AG09309 (cell line): ENCODE measurements at regions not wholly inside any gene's neighbourhood (a gene's known extent, or its start where the extent isn't known, plus 50 kb on each side); places are given as distances from the start of the nearest gene placed in this dataset.

Source experiments
- DNase-seq: peaks from one replicate; pipeline ENCODE4 v3.0.0-alpha.2; 2010; ENCODE audit warnings: low read depth
- H3K4me3 ChIP-seq: 2 replicates; pipeline ENCODE4 v1.5.1; 2011; ENCODE audit warnings: mild to moderate bottlenecking, low read depth, low read length, moderate library complexity; ENCODE audit not compliant: control insufficient read depth
- TF ChIP-seq, protein P1 (sequence below): IDR thresholded peaks from 2 replicates; pipeline ENCODE4 v1.5.1; 2011; ENCODE audit warnings: mild to moderate bottlenecking, low read depth, low read length, inconsistent platforms; ENCODE audit not compliant: insufficient read depth, control insufficient read depth; ENCODE audit errors: missing control alignments

DNA sequence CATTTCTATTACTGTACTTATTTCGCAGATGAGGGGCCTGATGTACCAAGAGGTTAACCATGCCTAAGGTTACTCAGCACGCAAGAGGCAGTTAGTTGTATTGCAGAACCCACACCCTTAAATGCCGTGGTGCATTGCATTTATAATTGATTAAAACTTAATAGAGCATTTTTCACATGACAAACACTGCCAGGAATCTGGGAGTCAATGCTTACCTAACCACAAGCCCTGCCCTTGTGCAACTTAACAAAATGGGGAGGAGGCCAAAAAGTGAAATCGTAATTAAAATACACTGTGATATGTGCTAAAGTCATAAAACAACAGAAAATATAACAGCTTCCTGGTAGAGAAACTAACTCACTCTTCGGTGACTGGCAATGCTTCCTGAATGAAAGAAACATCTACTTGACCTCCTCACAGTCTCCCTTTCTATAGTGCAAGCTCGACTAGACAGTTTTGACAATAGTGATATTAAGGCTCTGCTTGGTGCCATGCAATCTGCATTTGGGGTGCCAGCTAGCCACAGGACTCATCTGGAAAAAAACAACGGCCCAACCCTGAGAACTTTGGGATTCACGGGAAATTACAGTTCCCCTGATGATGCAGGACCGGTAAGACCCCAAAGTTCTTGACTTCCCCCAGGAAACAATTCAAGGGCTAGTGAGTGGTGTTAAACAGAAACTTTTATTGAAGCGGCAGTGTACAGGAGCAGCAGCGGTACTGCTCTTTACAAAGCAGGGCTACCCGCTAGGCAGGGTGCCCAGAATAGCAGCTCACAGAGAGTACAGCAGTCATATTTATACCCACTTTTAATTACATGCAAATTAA lies 612.4 kb downstream of the TNS3 start:
- DNase-seq, result peak; percentile 74
- no peak overlapping the region for H3K4me3 ChIP-seq
- TF ChIP-seq, protein P1, sequence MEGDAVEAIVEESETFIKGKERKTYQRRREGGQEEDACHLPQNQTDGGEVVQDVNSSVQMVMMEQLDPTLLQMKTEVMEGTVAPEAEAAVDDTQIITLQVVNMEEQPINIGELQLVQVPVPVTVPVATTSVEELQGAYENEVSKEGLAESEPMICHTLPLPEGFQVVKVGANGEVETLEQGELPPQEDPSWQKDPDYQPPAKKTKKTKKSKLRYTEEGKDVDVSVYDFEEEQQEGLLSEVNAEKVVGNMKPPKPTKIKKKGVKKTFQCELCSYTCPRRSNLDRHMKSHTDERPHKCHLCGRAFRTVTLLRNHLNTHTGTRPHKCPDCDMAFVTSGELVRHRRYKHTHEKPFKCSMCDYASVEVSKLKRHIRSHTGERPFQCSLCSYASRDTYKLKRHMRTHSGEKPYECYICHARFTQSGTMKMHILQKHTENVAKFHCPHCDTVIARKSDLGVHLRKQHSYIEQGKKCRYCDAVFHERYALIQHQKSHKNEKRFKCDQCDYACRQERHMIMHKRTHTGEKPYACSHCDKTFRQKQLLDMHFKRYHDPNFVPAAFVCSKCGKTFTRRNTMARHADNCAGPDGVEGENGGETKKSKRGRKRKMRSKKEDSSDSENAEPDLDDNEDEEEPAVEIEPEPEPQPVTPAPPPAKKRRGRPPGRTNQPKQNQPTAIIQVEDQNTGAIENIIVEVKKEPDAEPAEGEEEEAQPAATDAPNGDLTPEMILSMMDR, result no peak

DNA sequence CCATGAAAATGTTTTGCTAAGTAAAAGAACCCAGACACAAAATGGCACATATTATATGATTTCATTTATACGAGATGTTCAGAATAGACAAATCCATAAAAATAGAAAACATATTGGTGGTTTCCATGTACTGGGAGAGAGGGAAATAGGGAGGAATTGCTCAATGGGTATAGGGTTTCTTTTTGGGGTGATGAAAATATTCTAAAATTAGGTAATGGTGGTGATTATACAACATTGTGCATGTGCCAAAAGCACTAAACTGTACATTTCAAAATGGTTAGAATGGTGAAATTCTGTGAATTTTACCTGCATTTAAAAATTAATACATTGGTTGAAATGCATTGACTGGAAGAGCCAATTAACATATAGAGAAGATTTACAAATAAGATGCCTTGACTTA lies 613.9 kb downstream of the TNS3 start:
- no peak overlapping the region for H3K4me3 ChIP-seq
- no peak for DNase-seq
- TF ChIP-seq, protein P1, result no peak

- TF ChIP-seq, protein P1, result no peak
- no peak overlapping the region for H3K4me3 ChIP-seq
- DNase-seq, result no peak
These were observed 618.2 kb downstream of the TNS3 start for GRCh38 chr7:46963719-46964118.

- TF ChIP-seq, protein P1, result no peak
- no peak for DNase-seq
- no peak overlapping the region for H3K4me3 ChIP-seq
These were observed 620.9 kb downstream of the TNS3 start for GRCh38 chr7:46960970-46961369.

GRCh38 chr7:46957195-46957594 lies 624.7 kb downstream of the TNS3 start:
- TF ChIP-seq, protein P1, result no peak
- no peak for DNase-seq
- H3K4me3 ChIP-seq, result no peak overlapping the region

GRCh38 chr7:46955531-46955930 lies 626.4 kb downstream of the TNS3 start:
- DNase-seq, result no peak
- TF ChIP-seq, protein P1, result no peak
- H3K4me3 ChIP-seq, result no peak overlapping the region
